Stomach (tissue), 4 donors: ENCODE measurements at regions not wholly inside any gene's neighbourhood (a gene's known extent, or its start where the extent isn't known, plus 50 kb on each side); places are given as distances from the start of the nearest gene placed in this dataset.

ENCODE experiments used
- CTCF ChIP-seq, 7 experiments: fragments of 450-650 bp in 4 of 7; fragments of 200-600 bp in 3 of 7; sonication (generic) in 3 of 7; IDR thresholded peaks; one replicate each; pipeline ENCODE4 v1.5.1; 2016 to 2019; ENCODE audit warnings: antibody characterized with exemption in 7 of 7, control low read depth in 2 of 7, mild to moderate bottlenecking in 1 of 7
- EP300 ChIP-seq: sonication (generic); formaldehyde crosslinking; IDR thresholded peaks from one replicate; pipeline ENCODE4 v1.6.1; 2017; ENCODE audit warnings: antibody characterized with exemption
- POLR2A ChIP-seq, 4 donors: fragments of 450-650 bp; IDR thresholded peaks; one replicate each; pipeline ENCODE4 v1.6.1; 2016; ENCODE audit warnings: antibody characterized with exemption in 4 of 4, control low read depth in 2 of 4, mild to moderate bottlenecking in 1 of 4, moderate library complexity in 1 of 4

GRCh38 chr2:145622285-145622684, 1102.4 kb upstream of the ZEB2 start:
- TF ChIP-seq CTCF (IDR thresholded peaks at IDR 0.05) (no peak), EP300 (no peak), POLR2A (IDR thresholded peaks at IDR 0.05) (no peak)
